ENCODE measurements at regions not wholly inside any gene's neighbourhood (a gene's known extent, or its start where the extent isn't known, plus 50 kb on each side); places are given as distances from the start of the nearest gene placed in this dataset.

DNA sequence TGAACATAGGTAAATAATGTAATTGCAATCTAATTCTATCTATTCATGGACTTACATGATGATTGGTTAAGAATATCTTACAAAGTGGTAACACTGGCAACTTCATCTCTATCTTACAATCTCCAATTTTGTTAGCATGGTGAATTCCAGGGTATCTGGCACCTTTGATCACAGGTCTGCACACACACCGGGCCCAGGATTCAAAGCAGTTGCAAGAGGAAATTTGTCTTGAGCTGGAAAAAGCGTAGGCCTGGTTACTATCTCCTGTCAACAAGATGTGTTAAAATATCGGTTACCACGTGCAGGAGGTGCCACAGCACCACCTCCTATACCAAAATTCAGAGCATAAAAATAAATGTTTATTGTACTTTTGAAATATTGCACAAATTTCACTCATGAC, 2428.4 kb downstream of the PCDH9 start:
- TF ChIP-seq POLR2A (IDR thresholded peaks at IDR 0.05; ENCODE audit: low read length) = no peak
- TF ChIP-seq GATA1 (IDR thresholded peaks at IDR 0.05; ENCODE audit: low read depth, low read length) = no peak
